ENCODE measurements at regions not wholly inside any gene's neighbourhood (a gene's known extent, or its start where the extent isn't known, plus 50 kb on each side); places are given as distances from the start of the nearest gene placed in this dataset.

DNA sequence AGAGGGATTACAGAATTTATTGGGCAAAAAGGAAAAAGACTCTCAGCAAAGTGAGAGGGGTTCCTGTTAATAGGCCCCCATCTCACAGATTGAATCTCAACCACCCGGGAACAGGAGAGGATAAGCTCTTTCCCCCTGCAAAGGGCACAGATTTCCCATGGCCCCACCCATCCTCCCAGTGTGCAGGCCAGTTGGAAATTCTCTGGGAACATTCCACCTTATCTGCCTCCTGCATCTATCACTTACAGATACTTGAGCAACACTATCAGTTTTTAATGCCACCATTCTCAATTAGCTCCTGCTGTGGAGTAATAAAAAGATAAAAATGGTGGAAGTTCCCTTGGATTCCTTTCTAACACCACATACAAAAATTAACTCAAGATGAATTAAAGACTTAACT lies 350.0 kb upstream of the BCHE start:
- no peak for DNase-seq

DNA sequence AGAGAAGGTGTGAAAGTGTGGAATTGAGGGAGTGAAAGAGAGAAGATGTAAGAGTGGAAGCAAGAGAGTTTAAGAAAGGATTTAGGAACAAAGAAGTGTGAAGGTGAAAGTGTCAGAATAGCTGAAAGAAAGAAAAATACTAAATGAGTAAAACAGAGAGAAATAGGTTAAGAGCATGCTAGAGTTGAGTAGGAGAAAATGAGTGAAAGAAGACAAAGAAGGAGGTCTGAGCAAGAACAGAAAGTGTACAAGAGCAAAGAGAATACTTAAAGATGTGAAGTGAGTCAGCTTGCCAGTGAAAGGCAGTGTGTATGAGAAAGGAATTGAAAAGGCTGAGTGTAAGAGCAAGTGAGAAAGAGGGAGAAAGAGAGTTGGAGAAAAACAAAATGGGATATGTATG lies 348.8 kb upstream of the BCHE start:
- no peak for DNase-seq

DNA sequence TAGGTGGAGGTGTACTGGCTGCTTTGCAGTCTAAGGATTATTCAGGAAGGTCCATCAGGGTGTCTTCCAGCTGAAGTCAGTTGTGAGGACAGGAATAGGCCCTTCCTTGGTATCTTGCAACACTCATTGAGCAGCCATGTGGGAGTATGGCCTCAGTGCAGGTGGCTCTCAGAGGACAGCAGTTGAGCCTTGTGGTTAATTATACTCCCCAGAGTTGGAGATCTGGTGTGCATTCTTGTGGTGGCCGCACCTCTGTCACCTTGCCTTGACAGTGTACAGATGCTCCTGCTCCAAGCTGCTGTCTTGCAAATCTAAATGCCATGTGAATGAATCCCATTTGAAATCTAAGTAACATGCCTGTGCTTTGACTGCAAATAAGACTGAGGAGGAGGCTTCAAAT lies 339.9 kb upstream of the BCHE start:
- no peak for DNase-seq

DNA sequence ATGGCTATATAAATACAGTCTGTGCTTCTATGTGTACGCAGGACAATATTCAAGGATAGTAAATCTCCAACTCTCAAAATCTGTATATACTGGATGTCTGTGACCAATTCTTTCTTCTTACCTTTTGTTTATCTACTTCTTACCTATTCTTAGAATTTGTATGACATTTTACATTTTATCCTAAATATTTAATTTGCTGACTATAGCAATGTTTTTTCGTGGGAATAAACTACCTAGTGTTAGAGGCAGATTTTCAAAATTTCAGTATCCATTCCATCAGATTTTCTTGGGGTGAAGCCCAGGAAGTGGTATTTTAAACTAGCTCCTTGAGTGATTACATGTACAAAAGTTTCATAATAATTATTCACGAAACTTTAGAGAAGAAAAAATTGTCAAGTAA lies 334.5 kb upstream of the BCHE start:
- no peak for DNase-seq

DNA sequence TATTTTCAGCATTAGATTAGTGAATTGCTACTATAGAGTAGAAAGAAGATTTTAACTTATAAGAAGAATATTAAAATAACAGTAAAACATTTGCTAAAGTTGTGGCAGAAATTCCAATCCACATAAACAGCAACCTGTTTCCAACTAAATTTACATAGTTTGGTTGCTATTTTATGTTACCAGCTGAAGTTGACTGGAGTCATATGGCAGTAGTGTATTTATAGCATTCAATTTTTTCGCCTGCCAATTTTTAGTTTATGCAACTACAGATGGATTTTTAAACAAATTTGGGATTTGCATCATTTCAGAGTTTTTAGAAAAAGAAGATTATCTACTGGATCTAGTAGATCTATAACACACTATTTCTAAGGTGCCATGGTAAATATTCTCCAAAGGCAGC lies 332.5 kb upstream of the BCHE start:
- DNase-seq: no peak

DNA sequence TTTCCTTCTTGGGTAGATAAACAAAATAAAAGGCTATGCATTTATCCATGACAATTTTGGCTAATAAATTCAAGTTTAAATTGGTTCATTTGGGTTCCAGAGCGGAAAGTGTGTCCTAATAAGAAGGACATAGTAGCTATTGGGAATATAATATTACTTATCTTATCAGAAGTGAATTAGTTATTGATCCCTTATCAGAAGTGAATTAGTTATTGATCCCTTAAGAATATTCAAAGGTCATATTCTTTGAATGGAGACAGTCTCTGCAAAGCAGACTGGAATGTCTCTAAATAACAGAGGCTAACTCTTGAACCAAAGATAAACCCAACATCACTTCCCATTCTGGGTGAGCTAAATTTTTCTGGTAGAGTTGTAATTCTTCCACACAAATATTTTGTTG lies 290.7 kb upstream of the BCHE start:
- DNase-seq: no peak

DNA sequence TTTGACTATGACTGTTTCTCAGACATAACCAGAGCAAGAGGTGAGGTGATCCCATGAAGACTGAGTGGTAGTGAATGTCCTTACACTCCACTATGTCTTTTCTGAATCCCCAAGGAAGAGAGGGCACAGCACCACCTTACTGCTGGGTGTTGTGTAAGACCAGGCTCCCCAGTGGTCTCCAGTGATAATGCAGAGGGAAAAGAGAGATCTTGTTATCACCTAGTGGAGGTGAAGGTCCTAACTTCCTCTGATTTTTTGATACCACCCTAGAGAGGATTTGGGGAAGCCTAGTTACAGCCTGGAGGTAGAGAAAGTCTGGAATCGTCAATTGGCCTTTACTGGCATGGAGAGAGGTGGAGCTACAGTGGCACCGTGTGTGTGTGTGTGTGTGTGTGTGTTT lies 288.0 kb upstream of the BCHE start:
- no peak for DNase-seq

DNA sequence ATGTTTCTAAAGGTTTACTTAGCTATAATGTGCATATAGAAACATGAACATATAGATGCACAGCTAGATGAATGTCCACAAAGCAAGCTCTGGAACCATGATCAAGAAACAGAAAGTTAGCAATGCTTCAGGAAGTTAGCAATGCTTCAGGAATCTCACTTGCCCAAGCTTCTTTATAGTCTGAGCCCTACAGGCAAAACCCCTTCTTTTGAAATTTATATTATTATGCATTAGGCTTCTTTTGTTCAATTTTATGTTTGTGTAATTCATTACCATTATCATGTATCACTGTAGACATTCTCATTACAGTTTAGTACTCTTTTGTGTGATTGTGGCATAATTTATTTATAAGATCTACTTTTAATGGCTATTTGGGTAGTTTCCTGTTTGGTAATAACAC lies 286.4 kb upstream of the BCHE start:
- no peak for DNase-seq

DNA sequence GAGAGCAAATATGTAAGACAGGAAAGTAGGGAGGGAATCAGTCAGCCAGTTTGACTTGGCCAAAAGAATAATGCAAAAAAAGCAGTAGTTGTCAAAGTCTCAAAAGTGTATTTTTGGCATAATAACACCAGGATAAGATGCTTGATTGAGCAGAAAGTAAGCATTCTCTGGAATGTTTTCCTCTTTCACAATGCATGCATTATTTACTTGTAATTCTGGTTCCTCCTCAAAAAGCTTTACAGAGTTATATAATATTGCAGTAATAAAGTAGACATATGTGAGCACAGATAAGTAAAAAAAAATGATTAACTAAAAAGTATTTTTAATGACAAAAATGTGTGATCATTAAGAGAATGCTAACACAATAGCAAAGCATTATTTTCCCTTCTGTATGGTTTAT lies 285.9 kb upstream of the BCHE start:
- no peak for DNase-seq

DNA sequence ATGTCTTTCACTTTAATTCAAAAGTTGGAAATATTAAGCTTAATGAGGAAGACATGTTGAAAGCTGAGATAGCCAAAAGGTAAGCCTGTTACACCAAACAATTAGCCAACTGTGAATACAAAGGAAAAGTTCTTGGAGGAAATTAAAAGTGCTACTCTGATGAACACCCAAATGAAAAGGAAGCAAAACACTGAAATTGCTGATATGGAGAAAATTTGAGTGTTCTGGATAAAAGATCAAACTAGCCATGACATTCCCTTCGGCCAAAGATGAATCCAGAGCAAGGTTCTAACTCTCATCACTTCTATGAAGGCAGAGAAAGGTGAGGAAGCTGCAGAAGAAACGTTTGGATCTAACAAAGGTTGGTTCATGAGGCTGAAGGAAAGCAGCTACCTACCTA lies 280.8 kb upstream of the BCHE start:
- DNase-seq: no peak

DNA sequence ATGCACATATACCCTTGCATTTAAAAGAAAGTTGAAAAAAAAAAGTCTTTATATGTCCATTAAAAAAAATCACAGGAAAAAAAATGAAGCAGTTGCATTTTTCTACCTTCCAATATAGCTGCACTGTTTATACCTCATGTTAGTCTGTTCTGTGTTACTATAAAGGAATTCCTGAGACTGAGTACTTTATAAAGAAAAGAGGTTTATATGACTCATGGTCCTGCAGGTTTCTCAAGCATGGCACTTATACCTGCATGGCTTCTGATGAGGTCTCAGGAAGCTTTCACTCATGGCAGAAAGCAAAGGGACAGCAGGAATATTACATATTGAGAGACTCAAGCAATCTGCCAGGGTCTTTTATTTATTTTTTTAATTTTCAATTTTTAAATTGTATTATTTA lies 277.2 kb upstream of the BCHE start:
- no peak for DNase-seq

DNA sequence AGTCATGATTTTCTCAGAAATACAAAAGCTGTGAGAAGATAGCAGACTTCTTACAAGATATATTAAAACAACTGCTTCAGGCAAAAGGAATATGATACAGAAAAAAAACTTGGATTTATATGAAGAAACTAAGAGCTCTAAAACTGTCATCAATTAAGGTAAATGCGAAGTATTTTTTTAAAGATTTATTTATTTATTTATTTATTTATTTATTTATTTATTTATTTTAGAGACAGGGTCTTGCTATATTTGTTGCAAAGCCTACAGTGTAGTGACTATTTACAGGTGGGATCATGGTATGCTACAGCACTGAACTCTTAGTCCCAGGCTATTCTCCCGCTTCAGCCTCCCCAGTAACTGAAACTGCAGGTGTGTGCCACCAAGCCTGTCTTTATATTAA lies 274.3 kb upstream of the BCHE start:
- DNase-seq: no peak

DNA sequence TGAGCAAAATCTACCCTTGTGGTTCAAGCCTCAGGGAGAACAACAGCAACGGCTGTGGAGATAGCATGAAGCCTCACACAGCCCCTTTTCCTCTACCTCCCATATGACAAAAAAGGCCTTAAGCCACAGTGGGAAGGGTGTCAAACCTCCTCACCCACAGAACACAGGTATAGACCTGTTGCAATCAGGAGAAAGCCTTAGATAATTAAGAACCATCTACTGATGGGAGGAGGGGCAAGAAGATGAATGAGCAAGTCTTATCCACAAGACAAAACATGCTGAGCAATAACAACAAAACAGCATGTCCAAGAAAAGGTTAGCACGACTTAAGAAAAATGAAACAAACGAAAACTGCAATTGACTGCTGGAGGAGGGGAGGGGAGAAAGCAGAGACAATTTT lies 272.9 kb upstream of the BCHE start:
- DNase-seq: no peak

DNA sequence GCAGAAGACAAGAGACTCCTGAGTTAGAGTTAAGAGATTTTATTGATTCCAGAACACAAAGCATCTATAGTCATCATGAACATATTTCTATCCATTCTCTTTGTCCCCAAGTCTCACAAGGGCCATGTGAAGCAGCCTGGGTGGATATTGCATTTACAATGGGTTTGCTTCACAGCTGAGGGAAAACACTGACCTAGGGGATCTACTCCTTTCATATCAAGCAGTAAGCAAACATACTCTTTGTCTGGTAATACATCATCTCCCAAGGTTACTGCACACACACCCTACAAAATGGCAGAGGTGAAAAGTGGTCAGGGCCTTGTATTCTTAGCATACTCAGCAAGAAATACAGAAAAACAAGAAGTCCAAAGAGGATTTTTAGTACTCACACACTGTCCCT lies 267.7 kb upstream of the BCHE start:
- no peak for DNase-seq

DNA sequence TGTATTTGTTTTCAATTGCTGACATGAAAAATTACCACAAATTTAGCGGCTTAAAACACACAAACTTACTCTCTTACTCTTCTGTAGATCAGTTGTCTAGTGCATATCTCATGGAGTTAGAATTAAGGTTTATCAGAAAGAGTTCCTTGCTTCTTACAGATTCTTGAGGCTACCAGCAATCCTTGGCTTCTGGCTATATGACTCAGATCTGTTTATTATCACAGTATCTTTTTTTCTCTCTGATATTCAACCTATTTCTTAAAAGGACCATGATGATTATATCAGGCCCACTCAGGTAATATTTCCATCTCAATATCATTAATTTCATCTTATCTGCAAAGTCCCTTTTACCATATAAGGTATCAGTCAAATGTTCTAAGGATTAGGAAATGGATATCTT lies 263.5 kb upstream of the BCHE start:
- no peak for DNase-seq

DNA sequence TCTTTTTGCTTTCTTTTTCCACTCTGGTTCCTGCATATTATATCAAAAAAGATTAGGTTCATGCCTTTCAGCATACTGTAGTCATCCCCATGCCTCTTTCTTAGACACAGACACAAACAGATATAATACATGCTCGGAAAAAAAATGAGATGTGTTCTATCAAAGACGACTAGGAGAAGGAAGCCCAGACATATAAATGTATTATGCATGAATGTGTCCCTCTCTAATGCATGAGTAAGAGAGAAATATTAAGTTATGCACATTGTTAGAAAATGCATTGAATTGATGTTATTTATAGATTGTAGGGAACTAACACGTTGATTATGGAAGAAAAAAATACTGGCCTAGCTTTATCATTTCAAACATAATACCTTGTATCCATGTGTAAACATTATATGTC lies 252.4 kb upstream of the BCHE start:
- DNase-seq: no peak

DNA sequence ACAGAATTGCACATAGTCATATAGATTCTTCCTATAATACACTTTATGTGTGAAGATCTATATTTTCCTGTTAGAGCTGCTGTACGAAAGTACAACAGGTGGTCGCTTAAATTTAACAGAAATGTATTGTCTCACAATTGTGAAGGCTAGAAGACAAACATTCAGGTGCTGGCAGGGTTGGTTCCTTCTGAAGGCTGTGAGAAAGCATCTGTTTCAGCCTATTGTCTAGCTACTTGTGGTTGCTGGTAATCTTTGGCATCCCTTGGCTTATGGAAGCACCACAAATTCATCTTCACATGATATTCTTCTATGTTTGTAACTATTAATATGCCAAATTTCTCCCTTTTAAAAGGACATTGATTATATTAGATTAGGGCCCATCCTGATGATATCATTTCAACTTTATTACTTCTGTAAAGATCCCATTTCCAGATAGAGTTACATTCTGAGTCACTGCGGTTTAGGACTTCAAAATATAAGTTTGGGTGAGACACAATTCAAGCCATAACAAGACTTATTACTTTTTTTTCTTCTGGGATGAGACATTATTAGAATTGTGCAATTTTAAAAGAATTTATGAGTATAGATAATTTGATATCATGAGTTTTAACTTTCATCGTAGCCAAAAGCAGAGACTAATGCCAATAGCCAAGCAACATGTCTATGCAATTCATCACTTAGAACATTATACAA lies 248.1 kb upstream of the BCHE start:
- DNase-seq: no peak

DNA sequence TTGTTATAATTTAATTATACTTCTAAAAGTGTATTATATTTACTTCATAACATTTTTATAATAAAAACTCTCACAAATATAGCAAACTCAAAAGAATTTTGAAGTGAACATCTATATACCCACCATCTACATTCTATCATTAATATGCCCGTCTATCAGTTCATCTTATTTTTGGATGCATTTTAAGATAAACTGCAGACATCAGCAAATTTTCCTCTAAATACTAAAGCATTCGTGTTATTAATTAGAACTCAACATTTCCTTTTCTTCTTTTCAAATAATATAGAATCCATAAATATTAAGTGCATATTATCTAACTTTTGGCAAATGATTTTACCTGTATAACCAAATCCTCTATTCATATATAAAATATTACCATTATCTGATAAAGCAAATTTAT lies 242.9 kb upstream of the BCHE start:
- no peak for DNase-seq

DNA sequence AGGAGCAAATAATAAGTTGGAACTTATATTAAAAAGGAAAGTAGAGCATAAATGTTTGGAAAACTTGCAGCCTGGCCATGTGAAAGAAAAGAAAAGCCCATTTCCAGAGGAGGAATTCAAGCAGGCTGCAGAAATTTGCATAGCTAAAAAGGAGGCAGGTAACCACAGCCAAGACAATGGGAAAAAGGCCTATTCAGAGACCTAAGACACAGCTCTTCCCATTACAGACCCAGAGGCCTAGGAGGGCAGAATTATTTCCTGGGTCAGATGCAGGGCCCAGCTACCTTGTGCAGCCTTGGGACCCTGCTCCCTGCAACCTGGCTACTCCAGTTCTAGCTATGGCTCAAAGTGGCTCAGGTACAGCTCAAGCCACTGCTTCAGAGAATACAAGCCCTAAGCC lies 234.6 kb upstream of the BCHE start:
- DNase-seq: no peak

DNA sequence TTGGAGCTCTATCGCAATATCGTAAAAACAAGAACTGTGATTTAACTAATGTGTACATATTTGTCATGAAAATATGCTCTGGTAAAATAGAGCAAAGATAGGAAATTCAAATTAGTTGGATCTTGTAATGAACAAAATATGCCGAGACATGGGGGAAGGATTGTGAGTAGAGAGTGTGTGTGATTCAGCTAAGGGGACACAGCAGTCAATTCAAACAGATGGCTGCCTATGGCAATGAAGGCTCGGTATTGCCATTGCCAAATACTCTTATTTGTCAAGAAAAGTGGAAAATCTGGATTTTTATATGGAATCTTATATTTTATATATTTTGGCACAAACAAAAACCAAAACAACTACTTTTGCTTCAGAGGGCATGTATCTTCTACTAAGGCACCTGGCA lies 227.3 kb upstream of the BCHE start:
- no peak for DNase-seq

DNA sequence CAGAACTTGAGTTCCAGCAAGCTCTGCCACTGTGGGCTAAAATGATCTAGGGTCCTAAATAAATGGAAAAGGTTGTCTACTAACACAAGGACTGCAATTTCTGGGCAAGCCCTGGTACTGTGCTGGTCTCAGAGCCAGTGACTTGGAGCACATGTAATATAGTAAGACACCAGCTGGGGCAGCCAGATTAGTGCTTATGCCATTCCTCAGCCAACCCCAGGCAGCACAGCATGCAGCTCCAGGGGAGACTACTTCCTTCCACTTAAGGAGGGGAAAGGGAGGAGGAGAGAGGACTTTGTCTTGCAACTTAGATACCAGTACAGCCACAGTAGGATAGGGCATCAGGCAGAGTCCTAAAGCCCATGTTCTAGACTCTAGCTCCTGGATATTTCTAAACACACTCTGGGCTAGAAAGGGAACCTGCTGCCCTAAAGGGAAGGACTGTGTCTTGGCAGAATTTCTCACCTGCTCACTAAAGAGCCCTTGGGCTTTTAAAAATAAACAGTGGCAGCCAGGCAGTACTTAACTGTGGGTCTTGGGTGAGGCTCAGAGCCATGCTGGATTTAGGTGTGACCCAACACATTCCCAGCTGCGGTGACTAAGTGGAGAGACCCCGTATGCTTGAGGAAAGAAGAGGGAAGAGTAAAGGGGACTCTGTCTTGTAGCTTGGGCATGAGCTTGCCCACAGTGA lies 223.7 kb upstream of the BCHE start:
- no peak for DNase-seq

DNA sequence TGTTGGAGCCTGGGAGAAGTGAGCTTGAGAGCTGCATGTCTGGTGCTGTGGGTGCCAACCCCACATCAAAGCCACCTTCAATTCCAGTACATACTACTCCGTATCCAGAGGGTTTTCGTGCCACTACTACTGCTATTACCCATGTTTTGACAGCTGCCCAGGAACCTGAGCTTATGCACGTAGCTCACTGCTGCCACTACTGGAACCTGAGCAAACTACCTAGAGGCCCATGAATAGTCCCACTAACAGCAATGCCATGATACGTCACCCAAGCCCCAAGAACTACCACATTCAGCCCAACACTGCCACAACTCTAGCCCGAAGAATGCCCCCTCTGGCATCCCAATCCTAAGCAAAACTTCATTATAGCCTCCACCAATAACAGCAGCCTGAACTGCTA lies 215.2 kb upstream of the BCHE start:
- DNase-seq: no peak

DNA sequence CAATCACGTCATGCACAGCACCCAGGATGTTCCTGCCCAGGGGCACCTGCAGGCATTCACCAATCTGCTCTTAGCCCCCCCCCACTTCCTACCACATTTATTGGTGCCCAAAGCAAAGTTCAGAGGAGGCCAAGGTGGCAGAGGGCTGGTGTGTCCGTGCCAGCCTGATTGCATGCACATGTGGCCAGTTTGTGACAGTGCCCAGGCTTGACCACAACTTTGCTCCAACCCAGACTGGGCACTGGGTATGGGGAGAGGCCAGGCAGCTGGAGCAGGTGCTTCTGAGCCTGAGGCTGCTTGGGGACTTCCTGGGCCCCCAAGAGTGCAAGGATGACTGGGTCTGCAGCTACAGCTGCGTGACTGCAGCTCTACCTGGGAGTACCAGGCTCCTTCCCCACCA lies 192.3 kb upstream of the BCHE start:
- no peak for DNase-seq

DNA sequence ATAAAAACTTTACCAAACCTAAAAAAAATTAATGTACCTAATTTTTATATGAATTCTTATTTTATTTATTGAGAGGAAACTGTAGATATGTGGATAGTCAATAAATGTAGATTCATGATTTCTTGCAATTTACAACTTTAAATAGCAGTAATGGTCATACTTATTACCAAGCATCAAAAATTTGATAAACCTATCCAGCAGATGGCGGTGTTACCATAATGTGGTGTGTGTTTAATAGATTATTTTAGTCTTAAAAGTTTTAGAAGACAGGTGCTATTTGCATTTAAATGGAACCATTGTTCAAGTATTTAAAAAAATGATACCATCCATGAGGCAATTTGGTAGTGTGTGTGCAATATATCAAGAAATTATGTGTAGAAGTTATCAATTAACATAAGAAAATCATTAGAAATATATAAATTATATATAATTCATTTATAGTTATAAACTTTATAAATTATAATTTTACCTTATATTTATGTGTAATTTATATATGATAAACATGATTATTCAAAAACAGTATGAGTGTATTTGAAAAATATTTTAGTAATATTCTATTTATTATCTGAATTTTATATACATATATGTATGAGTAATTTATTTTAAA lies 176.0 kb upstream of the BCHE start:
- DNase-seq: no peak

DNA sequence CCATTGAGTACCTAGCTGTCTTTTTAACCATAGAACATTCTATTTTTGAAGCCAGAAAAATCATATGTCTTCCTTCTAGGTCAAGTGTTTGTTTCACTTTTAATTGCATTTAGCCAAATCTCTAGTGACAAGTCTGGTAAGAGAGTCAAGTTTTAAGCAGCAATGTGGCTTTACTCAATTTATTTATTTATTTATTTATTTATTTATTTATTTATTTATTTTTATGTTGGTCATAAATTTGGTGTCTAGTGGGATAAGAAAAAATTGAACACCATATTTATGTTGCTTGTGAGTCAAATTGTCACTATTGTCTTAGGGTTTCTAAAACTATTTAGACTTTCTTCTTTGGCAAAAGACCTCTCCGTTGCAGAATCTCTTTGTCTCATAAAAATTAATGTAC lies 174.5 kb upstream of the BCHE start:
- no peak for DNase-seq

Data from femur (tissue), 1 donor.